Suprapubic skin (tissue), 3 donors: ENCODE measurements at regions not wholly inside any gene's neighbourhood (a gene's known extent, or its start where the extent isn't known, plus 50 kb on each side); places are given as distances from the start of the nearest gene placed in this dataset.

ENCODE experiments used
- CTCF ChIP-seq, 2 donors: fragments of 200-600 bp in 1 of 2; fragments of 450-650 bp in 1 of 2; sonication (generic) in 1 of 2; IDR thresholded peaks; one replicate each; pipeline ENCODE4 v1.5.1; 2016 to 2019; ENCODE audit warnings: antibody characterized with exemption in 2 of 2, mild to moderate bottlenecking in 1 of 2, moderate library complexity in 1 of 2
- POLR2A ChIP-seq, 2 donors: fragments of 450-650 bp; IDR thresholded peaks; one replicate each; pipeline ENCODE4 v1.6.1; 2017; ENCODE audit warnings: antibody characterized with exemption in 2 of 2, mild to moderate bottlenecking in 2 of 2, moderate library complexity in 2 of 2

- no peak for TF ChIP-seq CTCF (IDR thresholded peaks at IDR 0.05)
- no peak for TF ChIP-seq POLR2A (IDR thresholded peaks at IDR 0.05)
Observed at GRCh38 chr15:69511716-69512340, 59.2 kb downstream of the RPLP1 start.
